ENCODE measurements at regions not wholly inside any gene's neighbourhood (a gene's known extent, or its start where the extent isn't known, plus 50 kb on each side); places are given as distances from the start of the nearest gene placed in this dataset.

DNA sequence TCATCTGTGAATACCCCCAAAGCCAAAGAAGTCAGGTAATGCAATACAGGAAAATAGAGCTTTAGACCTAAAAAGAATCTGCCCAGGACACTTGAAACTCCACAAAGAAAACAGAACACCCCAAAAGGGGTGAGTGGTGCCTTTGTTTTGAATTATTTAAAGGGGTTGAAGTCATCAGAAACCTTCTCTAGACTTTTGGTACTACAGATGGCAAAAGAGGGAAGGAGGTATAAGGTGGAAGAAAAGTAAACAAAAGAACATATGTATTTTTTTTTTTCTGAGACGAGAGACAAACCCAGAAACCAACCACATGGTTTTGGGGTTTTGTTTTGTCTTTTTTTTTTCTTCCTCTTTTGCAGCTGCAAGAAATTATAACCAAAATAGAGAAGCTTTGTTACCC is 1477.8 kb downstream of the C4orf33 start:
- Histone ChIP-seq H3K4me1 (ENCODE audit: insufficient read depth, low read length) (no peaks in the 10 kb centered on the region), H3K4me3 (ENCODE audit: insufficient read depth, low read length) (no peak overlapping the region), H3K79me2 (ENCODE audit: insufficient read depth, low read length) (no peaks in the 10 kb centered on the region), H2AFZ (ENCODE audit: low read length) (no peak overlapping the region), H3K27me3 (ENCODE audit: insufficient read depth, low read length) (no peaks in the 10 kb centered on the region), H3K36me3 (ENCODE audit: insufficient read depth, low read length) (no peaks in the 10 kb centered on the region), H4K20me1 (ENCODE audit: insufficient read depth, low read length) (no peaks in the 10 kb centered on the region), H3K9me3 (ENCODE audit: low read depth, low read length) (no peaks in the 10 kb centered on the region), H3K4me2 (ENCODE audit: insufficient read depth, low read length) (no peak overlapping the region), H3K27ac (ENCODE audit: low read depth, low read length) (no peak overlapping the region)
- TF ChIP-seq, protein P1, sequence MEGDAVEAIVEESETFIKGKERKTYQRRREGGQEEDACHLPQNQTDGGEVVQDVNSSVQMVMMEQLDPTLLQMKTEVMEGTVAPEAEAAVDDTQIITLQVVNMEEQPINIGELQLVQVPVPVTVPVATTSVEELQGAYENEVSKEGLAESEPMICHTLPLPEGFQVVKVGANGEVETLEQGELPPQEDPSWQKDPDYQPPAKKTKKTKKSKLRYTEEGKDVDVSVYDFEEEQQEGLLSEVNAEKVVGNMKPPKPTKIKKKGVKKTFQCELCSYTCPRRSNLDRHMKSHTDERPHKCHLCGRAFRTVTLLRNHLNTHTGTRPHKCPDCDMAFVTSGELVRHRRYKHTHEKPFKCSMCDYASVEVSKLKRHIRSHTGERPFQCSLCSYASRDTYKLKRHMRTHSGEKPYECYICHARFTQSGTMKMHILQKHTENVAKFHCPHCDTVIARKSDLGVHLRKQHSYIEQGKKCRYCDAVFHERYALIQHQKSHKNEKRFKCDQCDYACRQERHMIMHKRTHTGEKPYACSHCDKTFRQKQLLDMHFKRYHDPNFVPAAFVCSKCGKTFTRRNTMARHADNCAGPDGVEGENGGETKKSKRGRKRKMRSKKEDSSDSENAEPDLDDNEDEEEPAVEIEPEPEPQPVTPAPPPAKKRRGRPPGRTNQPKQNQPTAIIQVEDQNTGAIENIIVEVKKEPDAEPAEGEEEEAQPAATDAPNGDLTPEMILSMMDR (IDR thresholded peaks at IDR 0.05; ENCODE audit: extremely low read depth, low read depth, low read length) = no peak
- DNase-seq (ENCODE audit: insufficient read length, low spot score, missing footprints) = no peak

DNA sequence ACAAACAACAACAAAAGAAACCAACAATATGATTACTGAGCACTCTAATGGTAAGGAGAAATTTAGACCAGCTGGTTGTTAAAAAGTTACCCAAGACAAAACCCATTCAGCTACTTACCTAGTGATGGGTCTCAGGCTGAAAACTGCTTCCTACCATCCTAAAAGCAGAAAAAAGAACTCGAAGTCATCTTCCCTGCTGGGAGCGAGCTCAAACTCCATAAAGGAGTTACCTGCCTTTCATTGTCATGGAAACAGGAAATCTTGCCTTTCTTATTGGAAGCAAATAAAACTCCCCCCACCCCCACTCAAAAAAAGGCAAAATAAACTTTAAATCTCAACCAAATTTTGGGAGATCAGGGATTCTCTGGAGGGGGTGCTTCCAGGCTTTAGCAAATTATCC is 1478.3 kb downstream of the C4orf33 start:
- H2AFZ ChIP-seq (ENCODE audit: low read length) = no peak overlapping the region
- no peaks in the 10 kb centered on the region for H3K27me3 ChIP-seq (ENCODE audit: insufficient read depth, low read length)
- H3K36me3 ChIP-seq (ENCODE audit: insufficient read depth, low read length) = no peaks in the 10 kb centered on the region
- no peaks in the 10 kb centered on the region for H4K20me1 ChIP-seq (ENCODE audit: insufficient read depth, low read length)
- DNase-seq (ENCODE audit: insufficient read length, low spot score, missing footprints) = no peak
- no peak overlapping the region for H3K27ac ChIP-seq (ENCODE audit: low read depth, low read length)
- TF ChIP-seq, protein P1 (IDR thresholded peaks at IDR 0.05; ENCODE audit: extremely low read depth, low read depth, low read length) = no peak
- no peaks in the 10 kb centered on the region for H3K79me2 ChIP-seq (ENCODE audit: insufficient read depth, low read length)
- no peaks in the 10 kb centered on the region for H3K4me1 ChIP-seq (ENCODE audit: insufficient read depth, low read length)
- H3K4me2 ChIP-seq (ENCODE audit: insufficient read depth, low read length) = no peak overlapping the region
- H3K4me3 ChIP-seq (ENCODE audit: insufficient read depth, low read length) = no peak overlapping the region
- H3K9me3 ChIP-seq (ENCODE audit: low read depth, low read length) = no peaks in the 10 kb centered on the region

DNA sequence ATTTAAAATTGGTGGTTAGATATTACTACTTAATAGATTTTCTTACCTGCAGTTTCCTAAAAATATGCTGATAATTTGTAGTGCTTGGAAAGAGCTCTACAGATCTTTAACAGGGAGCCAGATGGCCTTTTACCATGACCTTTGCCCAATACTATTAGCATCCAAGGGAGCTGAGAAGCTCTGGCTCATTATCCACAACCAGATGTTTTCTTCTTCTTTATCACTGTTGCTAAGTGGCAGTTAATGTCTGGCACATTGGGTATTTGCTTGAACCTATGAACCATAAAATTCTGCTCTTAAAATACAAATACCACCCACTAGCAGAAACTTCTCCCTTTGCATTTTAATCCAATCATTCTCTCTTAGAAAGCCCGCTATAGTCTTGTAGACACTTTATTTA is 1480.3 kb downstream of the C4orf33 start:
- H2AFZ ChIP-seq (ENCODE audit: low read length) = no peak overlapping the region
- H3K4me3 ChIP-seq (ENCODE audit: insufficient read depth, low read length) = no peak overlapping the region
- no peaks in the 10 kb centered on the region for H3K36me3 ChIP-seq (ENCODE audit: insufficient read depth, low read length)
- no peaks in the 10 kb centered on the region for H3K4me1 ChIP-seq (ENCODE audit: insufficient read depth, low read length)
- no peaks in the 10 kb centered on the region for H3K79me2 ChIP-seq (ENCODE audit: insufficient read depth, low read length)
- TF ChIP-seq, protein P1 (IDR thresholded peaks at IDR 0.05; ENCODE audit: extremely low read depth, low read depth, low read length) = no peak
- H4K20me1 ChIP-seq (ENCODE audit: insufficient read depth, low read length) = no peaks in the 10 kb centered on the region
- H3K27me3 ChIP-seq (ENCODE audit: insufficient read depth, low read length) = no peaks in the 10 kb centered on the region
- DNase-seq (ENCODE audit: insufficient read length, low spot score, missing footprints) = no peak
- no peaks in the 10 kb centered on the region for H3K9me3 ChIP-seq (ENCODE audit: low read depth, low read length)
- H3K4me2 ChIP-seq (ENCODE audit: insufficient read depth, low read length) = no peak overlapping the region
- no peak overlapping the region for H3K27ac ChIP-seq (ENCODE audit: low read depth, low read length)

DNA sequence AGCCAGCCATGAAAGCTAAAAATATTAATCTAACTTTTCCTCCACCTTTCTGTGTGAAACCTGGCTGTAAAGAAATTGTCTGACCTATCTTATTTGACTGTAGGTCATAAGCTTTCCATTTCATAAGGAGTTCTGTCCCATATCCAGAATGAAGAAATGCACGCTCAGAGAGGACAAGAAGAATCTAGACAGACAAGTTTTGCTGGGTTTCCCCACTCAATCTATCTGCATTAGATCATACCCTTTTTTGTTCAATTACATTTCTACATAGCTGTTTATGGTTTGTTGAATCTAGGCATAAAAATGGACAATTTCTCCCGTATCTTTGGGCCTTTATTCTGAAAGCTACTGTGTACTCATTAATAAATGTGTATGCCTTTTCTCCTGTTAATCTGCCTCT is 1495.1 kb downstream of the C4orf33 start:
- H3K4me1 ChIP-seq (ENCODE audit: insufficient read depth, low read length) = no peaks in the 10 kb centered on the region
- TF ChIP-seq, protein P1 (IDR thresholded peaks at IDR 0.05; ENCODE audit: extremely low read depth, low read depth, low read length) = no peak

More for the DNA sequence above, 1495.1 kb downstream of the C4orf33 start:
- Histone ChIP-seq H3K27me3 (ENCODE audit: insufficient read depth, low read length) (no peaks in the 10 kb centered on the region), H3K36me3 (ENCODE audit: insufficient read depth, low read length) (no peaks in the 10 kb centered on the region), H3K4me2 (ENCODE audit: insufficient read depth, low read length) (no peak overlapping the region), H3K4me3 (ENCODE audit: insufficient read depth, low read length) (no peak overlapping the region), H4K20me1 (ENCODE audit: insufficient read depth, low read length) (no peaks in the 10 kb centered on the region), H3K9me3 (ENCODE audit: low read depth, low read length) (peaks cover 2% of the 10 kb centered on the region), H3K27ac (ENCODE audit: low read depth, low read length) (no peak overlapping the region), H3K79me2 (ENCODE audit: insufficient read depth, low read length) (no peaks in the 10 kb centered on the region), H2AFZ (ENCODE audit: low read length) (no peak overlapping the region)
- no peak for DNase-seq (ENCODE audit: insufficient read length, low spot score, missing footprints)
